Suprapubic skin (tissue), 4 donors: ENCODE measurements at regions not wholly inside any gene's neighbourhood (a gene's known extent, or its start where the extent isn't known, plus 50 kb on each side); places are given as distances from the start of the nearest gene placed in this dataset.

ENCODE experiments used
- EP300 ChIP-seq: sonication (generic); formaldehyde crosslinking; IDR thresholded peaks from one replicate; pipeline ENCODE4 v1.6.1; 2017; ENCODE audit warnings: antibody characterized with exemption
- POLR2A ChIP-seq, 2 donors: fragments of 450-650 bp; IDR thresholded peaks; one replicate each; pipeline ENCODE4 v1.6.1; 2017; ENCODE audit warnings: antibody characterized with exemption in 2 of 2, mild to moderate bottlenecking in 2 of 2, moderate library complexity in 2 of 2
- POLR2AphosphoS5 ChIP-seq, 3 donors: sonication (generic); formaldehyde crosslinking; IDR thresholded peaks; one replicate each; pipeline ENCODE4 v1.6.1; 2017; ENCODE audit warnings: antibody characterized with exemption in 3 of 3
- TF ChIP-seq, protein P1 (sequence below), 2 donors: fragments of 200-600 bp in 1 of 2; fragments of 450-650 bp in 1 of 2; sonication (generic) in 1 of 2; IDR thresholded peaks; one replicate each; pipeline ENCODE4 v1.5.1; 2016 to 2019; ENCODE audit warnings: antibody characterized with exemption in 2 of 2, mild to moderate bottlenecking in 1 of 2, moderate library complexity in 1 of 2

DNA sequence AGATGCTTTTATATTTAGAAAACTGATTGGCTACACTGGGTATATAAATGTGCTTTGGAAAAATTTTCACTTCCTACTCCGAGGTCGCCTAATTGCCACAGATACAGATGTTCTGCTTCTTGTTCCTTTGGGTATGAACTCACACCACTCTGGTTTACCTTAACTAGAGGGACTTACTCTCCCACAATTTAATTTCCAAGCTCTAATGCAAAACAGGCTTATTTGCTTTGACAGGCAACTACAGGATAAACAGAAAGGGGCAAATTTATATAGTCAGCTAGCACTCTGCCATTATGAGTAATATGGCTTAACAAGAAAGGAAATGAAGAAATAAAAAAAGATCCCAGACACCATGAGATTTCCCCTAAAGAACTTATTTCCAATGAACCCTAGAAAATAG, 156.9 kb upstream of the ZFP64 start:
- TF ChIP-seq POLR2A (IDR thresholded peaks at IDR 0.05) = no peak
- TF ChIP-seq, protein P1, sequence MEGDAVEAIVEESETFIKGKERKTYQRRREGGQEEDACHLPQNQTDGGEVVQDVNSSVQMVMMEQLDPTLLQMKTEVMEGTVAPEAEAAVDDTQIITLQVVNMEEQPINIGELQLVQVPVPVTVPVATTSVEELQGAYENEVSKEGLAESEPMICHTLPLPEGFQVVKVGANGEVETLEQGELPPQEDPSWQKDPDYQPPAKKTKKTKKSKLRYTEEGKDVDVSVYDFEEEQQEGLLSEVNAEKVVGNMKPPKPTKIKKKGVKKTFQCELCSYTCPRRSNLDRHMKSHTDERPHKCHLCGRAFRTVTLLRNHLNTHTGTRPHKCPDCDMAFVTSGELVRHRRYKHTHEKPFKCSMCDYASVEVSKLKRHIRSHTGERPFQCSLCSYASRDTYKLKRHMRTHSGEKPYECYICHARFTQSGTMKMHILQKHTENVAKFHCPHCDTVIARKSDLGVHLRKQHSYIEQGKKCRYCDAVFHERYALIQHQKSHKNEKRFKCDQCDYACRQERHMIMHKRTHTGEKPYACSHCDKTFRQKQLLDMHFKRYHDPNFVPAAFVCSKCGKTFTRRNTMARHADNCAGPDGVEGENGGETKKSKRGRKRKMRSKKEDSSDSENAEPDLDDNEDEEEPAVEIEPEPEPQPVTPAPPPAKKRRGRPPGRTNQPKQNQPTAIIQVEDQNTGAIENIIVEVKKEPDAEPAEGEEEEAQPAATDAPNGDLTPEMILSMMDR (IDR thresholded peaks at IDR 0.05) = no peak
- TF ChIP-seq EP300 = no peak
- no peak for TF ChIP-seq POLR2AphosphoS5 (IDR thresholded peaks at IDR 0.05)
